HG03520 (cell line): ENCODE measurements at regions not wholly inside any gene's neighbourhood (a gene's known extent, or its start where the extent isn't known, plus 50 kb on each side); places are given as distances from the start of the nearest gene placed in this dataset.

ENCODE experiments used
- ATAC-seq: cut with Tn5 transposase; IDR thresholded peaks from one replicate; pipeline ENCODE4 v1.9.1; 2021; ENCODE audit warnings: mild to moderate bottlenecking, moderate library complexity; ENCODE audit not compliant: unreplicated experiment

- no peak for ATAC-seq
Observed at GRCh38 chr6:19972221-19972620, 135.1 kb downstream of the ID4 start.

DNA sequence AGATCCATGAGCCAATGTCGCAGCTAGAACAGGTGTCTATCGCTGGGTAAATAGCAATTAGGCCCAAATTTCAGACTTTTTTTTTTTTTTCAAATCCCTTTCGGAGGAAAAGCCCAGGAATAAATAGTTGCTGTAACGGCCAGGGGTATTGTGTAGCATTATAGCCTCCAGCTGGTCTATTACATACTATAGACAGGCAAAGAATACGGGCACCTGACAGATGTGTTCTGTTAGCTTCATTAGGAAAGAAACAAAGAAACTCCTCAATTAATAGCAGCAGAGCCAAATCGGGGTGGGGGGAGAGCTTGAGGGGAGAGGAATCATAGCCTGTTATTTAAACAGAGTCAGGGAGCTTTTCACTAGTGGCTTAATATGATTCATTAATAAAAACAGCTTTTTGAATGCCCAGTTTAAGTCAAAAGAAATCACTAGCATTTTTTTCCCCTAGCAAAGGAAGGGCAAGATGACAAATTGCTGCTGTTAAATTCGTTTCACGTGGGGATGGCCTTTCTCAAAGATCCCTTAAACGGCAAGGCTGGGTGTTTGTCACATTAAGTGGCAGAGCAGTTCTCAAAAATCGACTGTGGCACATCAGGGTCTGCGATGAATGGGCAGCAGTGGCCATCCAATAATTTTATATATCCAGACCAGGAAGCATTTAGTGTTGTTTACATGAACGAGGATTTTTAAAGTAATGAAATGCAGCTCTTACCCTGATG is 139.4 kb downstream of the ID4 start:
- ATAC-seq, result no peak

DNA sequence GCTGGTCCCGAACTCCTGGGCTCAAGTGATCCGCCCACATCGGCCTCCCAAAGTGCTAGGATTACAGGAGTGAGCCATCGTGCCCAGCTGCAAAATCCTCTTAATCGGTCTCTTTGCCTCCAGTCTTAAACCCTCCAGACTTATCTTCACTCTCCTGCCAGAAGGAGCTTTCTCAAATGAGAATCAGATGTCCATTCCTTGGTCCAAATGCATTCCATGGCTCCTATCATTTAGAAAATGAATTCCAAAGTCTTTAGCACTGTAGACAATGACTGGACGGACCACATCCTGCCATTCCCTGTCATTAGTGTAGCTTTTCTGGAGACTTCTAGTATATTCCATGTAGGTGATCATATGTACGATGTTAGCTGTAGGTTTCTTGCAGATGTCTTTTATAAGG is 141.9 kb downstream of the ID4 start:
- ATAC-seq, result no peak

GRCh38 chr6:19979986-19980385 is 142.8 kb downstream of the ID4 start:
- ATAC-seq, result no peak

DNA sequence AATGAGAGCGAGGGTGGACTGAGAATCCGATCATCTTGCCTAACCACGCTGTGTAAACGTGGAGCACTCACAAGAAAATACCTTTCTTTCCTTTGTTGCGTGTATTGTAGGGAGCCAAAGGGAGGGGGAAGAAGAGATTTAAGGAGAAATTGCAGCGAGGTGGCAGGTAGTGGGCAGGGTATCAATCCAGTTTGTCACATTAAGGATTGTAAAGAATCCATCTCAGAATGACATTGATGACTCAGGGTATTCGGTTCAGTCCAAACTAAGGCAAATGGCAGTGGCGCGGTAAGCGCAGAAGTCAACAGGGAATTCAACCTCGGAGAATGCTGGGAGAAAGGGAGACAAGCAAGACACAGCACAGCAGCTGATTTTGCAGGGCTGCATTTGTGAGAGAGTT is 146.2 kb downstream of the ID4 start:
- no peak for ATAC-seq

DNA sequence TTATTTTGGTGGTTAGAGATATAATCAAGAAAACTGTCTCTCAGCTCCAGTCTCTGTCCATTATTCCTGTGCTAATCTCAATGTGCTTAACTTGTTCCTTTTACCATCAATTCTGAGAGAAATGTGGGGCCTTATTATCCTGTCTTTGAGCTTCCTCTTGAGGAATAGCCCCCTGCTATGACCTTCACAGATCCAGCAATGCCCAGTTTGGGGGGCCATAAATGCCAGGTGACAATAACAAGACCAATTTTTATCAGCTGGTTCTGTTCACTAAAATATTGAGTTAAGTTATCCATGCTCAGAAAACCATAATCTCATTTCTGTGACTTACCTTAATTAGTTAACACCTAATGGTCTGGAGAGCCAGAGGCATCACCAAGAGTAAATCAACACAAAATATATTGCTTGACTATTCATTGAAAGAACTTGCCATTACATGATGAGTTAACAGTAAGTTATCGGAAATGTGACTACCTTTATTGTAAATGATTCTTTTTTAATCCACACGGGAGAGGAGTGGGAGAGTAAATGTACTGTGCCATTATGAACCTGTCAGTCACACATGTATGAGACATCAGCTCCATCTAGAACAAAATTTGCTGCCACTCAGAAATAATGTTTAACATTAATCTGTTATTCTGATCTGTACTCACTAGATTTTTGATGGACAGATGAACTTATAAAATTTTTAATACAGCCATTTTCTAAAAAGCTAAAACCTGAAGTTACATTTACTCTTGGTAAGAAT is 149.7 kb downstream of the ID4 start:
- ATAC-seq, result no peak

GRCh38 chr6:19988555-19988954 is 151.4 kb downstream of the ID4 start:
- ATAC-seq, result no peak

- no peak for ATAC-seq
Observed at GRCh38 chr6:19991176-19991575, 154.0 kb downstream of the ID4 start.

GRCh38 chr6:19994909-19995308 is 157.7 kb downstream of the ID4 start:
- no peak for ATAC-seq

DNA sequence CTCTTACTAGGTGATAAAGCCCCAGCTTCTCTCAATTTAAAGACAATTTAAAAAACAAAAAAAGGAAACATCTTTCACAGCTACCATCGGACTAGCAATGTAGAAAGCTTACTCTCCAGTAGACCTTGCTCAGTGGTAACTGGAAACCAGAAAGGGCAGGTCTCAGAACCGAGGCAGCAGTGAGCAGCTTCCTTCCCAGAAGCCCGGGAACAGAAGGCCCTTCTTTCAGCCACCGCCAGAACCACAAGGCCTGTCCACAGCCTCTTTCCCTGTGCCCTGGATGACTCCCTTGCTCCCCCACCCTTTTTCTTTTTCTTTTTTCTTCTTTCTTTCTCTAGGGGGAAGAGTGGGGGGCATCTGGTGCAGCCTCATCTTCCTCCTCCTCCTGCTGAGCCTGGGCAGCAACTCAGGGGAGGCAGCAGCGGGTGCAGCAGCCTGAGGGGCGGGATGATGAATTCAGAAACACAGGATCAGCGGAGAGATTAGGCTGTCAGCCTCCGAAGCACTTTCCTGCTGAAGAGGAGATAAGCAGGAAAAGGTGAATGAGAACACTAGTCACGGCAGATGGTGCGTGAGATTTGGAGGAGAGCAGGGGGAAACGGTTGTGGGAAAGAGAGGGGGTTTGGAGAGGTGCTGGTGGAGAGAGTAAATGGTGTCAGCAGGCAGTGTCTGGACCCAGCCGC is 158.5 kb downstream of the ID4 start:
- ATAC-seq, result no peak

DNA sequence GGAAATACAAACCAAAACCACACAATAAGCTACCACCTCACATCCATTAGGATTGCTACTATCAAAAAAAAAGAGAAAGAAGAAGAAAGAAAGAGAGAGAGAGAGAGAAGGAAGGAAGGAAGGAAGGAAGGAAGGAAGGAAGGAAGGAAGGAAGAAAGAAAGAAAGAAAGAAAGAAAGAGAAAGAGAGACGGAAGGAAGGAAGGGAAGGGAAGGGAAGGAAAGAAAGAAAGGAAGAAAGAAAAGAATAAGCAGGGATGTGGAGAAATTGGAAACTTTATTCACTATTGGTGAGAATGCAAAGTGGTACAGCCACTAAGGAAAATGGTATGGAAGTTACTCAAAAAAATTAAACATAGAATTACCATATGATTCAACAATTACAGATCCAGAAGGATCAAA is 159.9 kb downstream of the ID4 start:
- ATAC-seq, result no peak

DNA sequence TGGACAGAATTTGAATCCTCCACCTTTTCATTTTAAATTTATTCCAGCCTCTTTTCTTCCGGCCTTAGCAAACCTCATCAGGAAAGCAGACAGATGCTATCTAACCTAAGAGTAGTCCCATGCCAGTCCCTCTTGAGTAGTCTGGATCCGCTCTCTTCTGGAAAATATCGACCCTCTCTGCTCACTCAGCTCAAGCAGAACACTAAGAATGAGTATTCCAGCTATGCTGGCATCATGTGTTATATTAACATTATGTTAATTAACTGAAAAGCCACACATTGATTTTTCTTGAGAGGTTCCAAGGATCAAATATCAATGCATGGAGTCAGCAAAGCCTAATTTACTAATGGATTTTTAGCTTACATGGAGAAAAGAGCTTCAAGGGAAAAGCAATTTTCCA is 161.4 kb downstream of the ID4 start:
- ATAC-seq, result no peak

- peak; percentile 89 for ATAC-seq
Observed at GRCh38 chr6:19999319-20000191, 162.4 kb downstream of the ID4 start.

GRCh38 chr6:20001286-20001685 is 164.1 kb downstream of the ID4 start:
- ATAC-seq, result no peak

DNA sequence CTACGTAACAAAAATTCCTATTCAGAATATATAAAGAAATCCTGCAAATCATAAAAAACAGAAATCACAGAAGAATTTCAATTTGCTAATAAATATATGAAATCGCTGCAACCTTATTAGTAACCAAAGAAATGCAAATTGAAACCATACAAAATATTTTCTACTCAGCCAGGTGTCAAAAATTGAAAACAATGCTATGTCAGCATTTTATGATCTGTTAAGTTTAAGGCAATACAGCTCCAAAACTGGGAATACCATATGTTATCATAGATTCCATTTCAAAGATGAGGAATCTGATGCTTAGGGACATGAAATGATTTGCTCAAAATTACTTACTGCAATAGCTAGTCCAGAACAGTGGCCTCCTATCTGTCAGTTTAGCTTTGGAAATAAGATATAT is 168.9 kb downstream of the ID4 start:
- ATAC-seq, result no peak

DNA sequence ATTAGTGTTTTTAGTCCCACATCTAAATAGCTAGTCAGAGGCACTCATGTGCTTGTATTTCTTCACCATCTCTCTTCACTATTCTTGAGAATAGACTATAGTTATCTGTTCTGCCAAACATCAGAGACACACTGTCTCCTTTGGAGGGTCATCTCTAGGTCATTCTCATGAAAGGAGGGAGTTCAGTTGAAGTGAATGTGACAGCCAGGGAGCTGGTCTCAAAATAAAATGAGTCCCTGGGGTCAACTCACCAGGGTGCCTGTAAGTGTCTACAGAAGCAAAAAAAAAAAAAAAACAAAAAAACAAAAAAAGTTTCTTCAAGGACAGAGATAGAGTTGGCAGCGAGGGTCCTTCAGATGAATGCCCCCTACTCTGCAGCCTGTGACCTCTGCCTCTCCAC is 171.0 kb downstream of the ID4 start:
- ATAC-seq, result no peak

GRCh38 chr6:20013066-20013861 is 176.1 kb downstream of the ID4 start:
- no peak for ATAC-seq

DNA sequence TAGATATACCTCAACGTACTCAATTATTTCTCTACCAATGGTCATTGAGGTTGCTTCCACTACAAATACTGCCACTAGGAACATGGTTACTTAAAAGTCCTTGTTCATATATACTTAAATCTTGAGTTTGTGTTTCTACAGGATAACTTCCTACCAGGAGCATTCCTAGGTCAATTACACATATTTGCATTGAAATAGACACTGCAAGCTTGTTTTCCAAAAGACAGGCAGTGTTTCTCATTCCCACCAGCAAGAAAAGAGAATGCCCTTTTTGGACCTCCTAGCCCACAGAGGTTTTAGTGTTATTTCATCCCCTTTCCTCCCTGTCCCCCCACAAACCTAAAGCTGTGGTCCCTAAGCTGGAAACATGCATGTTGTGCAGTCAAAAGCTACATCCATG is 177.3 kb downstream of the ID4 start:
- ATAC-seq, result no peak

DNA sequence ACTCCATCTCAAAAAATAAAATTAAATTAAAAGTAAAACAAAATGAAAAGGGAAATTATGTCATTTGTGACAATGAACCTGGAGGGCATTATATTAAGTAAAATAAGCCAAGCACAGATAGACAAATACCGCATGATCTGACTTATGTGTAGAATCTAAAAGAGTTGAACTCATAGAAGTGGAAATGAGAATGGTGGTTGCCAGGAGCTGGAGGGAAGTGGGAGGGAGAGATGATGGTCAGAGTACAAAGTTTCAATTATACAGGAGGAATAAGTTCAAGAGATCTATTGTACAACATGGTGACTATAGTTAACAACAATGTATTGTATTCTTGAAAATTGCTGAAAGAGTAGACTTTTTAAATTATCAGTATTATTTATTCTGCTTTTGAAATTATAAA is 183.4 kb downstream of the ID4 start:
- ATAC-seq, result no peak

GRCh38 chr6:20021795-20022194 is 184.6 kb downstream of the ID4 start:
- no peak for ATAC-seq
